Heart right ventricle (tissue), 16 donors: ENCODE measurements at regions not wholly inside any gene's neighbourhood (a gene's known extent, or its start where the extent isn't known, plus 50 kb on each side); places are given as distances from the start of the nearest gene placed in this dataset.
A peak's percentile ranks its signal among the peaks of the same experiment; 100 is the strongest.

ENCODE experiments used
- ATAC-seq, 8 donors: fragments of 200-7000 bp; cut with Tn5 transposase; one replicate each; pipeline ENCODE4 v1.9.1; 2020; ENCODE audit warnings: mild to moderate bottlenecking in 8 of 8, moderate library complexity in 8 of 8, moderate number of reproducible peaks in 1 of 8
- DNase-seq, 2 donors: peaks; one replicate each; pipeline ENCODE4 v3.0.0-alpha.2; 2020
- H3K27ac ChIP-seq, 10 donors: fragments of 200-600 bp; sonication (generic) in 2 of 10; one replicate each; pipeline versions ENCODE4 v1.5.0 to v1.8.0; 2020 to 2022; ENCODE audit warnings: mild to moderate bottlenecking in 3 of 10
- H3K27me3 ChIP-seq, 7 donors: fragments of 200-600 bp; one replicate each; pipeline ENCODE4 v1.8.0; 2021 to 2022; ENCODE audit warnings: mild to moderate bottlenecking in 2 of 7
- H3K36me3 ChIP-seq, 9 donors: fragments of 200-600 bp; sonication (generic) in 1 of 9; one replicate each; pipeline versions ENCODE4 v1.5.0 to v1.8.0; 2020 to 2022; ENCODE audit warnings: mild to moderate bottlenecking in 2 of 9
- H3K4me1 ChIP-seq, 9 donors: fragments of 200-600 bp; sonication (generic) in 1 of 9; one replicate each; pipeline versions ENCODE4 v1.5.0 to v1.8.0; 2020 to 2022; ENCODE audit warnings: mild to moderate bottlenecking in 4 of 9
- H3K4me3 ChIP-seq, 10 donors: fragments of 200-600 bp; sonication (generic) in 2 of 10; one replicate each; pipeline versions ENCODE4 v1.5.0 to v1.8.0; 2020 to 2022; ENCODE audit warnings: mild to moderate bottlenecking in 7 of 10, moderate library complexity in 2 of 10
- H3K9me3 ChIP-seq, 11 donors: fragments of 200-600 bp in 10 of 11; sonication (generic) in 2 of 11; one replicate each; pipeline versions ENCODE4 v1.5.0 to v1.8.0; 2013 to 2022; ENCODE audit warnings: mild to moderate bottlenecking in 2 of 11, control low read depth in 1 of 11, moderate library complexity in 1 of 11
- CTCF ChIP-seq, 9 donors: fragments of 200-600 bp; sonication (generic) in 2 of 9; IDR thresholded peaks; one replicate each; pipeline versions ENCODE4 v1.5.0 to v1.8.0; 2021 to 2022; ENCODE audit warnings: antibody characterized with exemption in 9 of 9, mild to moderate bottlenecking in 5 of 9, moderate library complexity in 1 of 9
- WGBS, 2 donors: extraction: QIAGEN DNeasy Blood & Tissue Kit; methylation state at CpG; one replicate each; pipeline ENCODE4 v1.1.7; 2013; ENCODE audit warnings: inconsistent platforms in 1 of 2; 5-methylcytosine and 5-hydroxymethylcytosine counted together
- intact Hi-C, 10 donors: fragments of 100-400 bp; cut with DNase I; formaldehyde crosslinking; loops; one replicate each; pipeline versions ENCODE4 v1.11.1 to v1.14.2; 2022
- donor health status: Arrhythmogenic right ventricular cardiomyopathy.
- donor health status: ischemic (EF 13 %, LVEDD 7.1; RV severe dilation, severe dysfunction).
- donor health status: healthy with polysubstance abuse.
- donor health status: DM: no; HTN: yes; CAD: no.
- donor health status: DM: no; HTN: no; CAD: no.
- donor health status: ischemic (EF 25% LVEDD 6.9; RV normal size, moderate dysfunction).
- donor health status: ischemic (EF 25% LVEDD 5.7; RV mildly dilated, moderate dysfunction).
- donor health status: healthy.
- donor health status: DM: yes; HTN: yes; CAD: no.
- donor health status: Ischemic cardiomyopathy.
- donor health status: ischemic (EF 35%, LVEDD 5.7; RV mildly dilated, moderate dysfunction).
- donor health status: nonischemic (EF 11% LVEDD 7.7; RV severe dilation, severe dysfunction).
- donor health status: DM: yes; HTN: yes; CAD: no.
- donor health status: PGD.
- donor health status: ischemic (EF 29% LVEDD 5.4; RV normal size, mild dysfunction).
- donor health status: nonischemic (EF 23%, LVEDD 6.1; RV moderate dilation, normal function).

- Histone ChIP-seq H3K36me3 (no peaks in the 10 kb centered on the region), H3K27me3 (peaks cover 0 to 3% (median 0%) of the 10 kb centered on the region in 7 donors), H3K27ac (peak overlapping the region in 3 of 10 donors; percentile 28 to 51 (median 35)), H3K4me3 (no peak overlapping the region), H3K4me1 (peaks cover 0 to 11% (median 4%) of the 10 kb centered on the region in 9 donors), H3K9me3 (no peaks in the 10 kb centered on the region)
- peak in 5 of 8 donors; percentile 4 to 66 (median 44) for ATAC-seq
- no peak for TF ChIP-seq CTCF (IDR thresholded peaks at IDR 0.05)
- WGBS, 2 donors, result 72 to 75% methylated on average over 2 of the region's 2 CpGs
- intact Hi-C loops, result no loop called here
- DNase-seq, result peak in 1 of 2 donors; percentile 18
Observed at GRCh38 chr3:40745381-40746106, 220.8 kb downstream of the ZNF621 start.

- H3K4me3 ChIP-seq, result no peak overlapping the region
- no peaks in the 10 kb centered on the region for H3K4me1 ChIP-seq
- no peak for TF ChIP-seq CTCF (IDR thresholded peaks at IDR 0.05)
- no peak overlapping the region for H3K27ac ChIP-seq
- no peak for ATAC-seq
- WGBS, 2 donors, result 98 to 100% methylated on average over 1 of the region's 1 CpG
- intact Hi-C loops, result no loop called here
- no peaks in the 10 kb centered on the region for H3K36me3 ChIP-seq
- no peak for DNase-seq
- no peaks in the 10 kb centered on the region for H3K9me3 ChIP-seq
- no peaks in the 10 kb centered on the region for H3K27me3 ChIP-seq
Observed at GRCh38 chr3:40751666-40752065, 226.9 kb downstream of the ZNF621 start.

- Histone ChIP-seq H3K4me3 (no peak overlapping the region), H3K36me3 (no peaks in the 10 kb centered on the region), H3K27me3 (no peaks in the 10 kb centered on the region), H3K27ac (no peak overlapping the region), H3K4me1 (no peaks in the 10 kb centered on the region), H3K9me3 (no peaks in the 10 kb centered on the region)
- DNase-seq (no peak), ATAC-seq (no peak)
- intact Hi-C loops, result no loop called here
- TF ChIP-seq CTCF (IDR thresholded peaks at IDR 0.05), result no peak
- 83 to 85% methylated on average over 3 of the region's 3 CpGs for WGBS, 2 donors
Observed at GRCh38 chr3:40752492-40752891, 227.7 kb downstream of the ZNF621 start.

GRCh38 chr3:40753291-40753770, 228.6 kb downstream of the ZNF621 start:
- no peak overlapping the region for H3K27ac ChIP-seq

More at GRCh38 chr3:40753291-40753770, 228.6 kb downstream of the ZNF621 start:
- TF ChIP-seq CTCF (IDR thresholded peaks at IDR 0.05), result no peak
- DNase-seq (no peak), ATAC-seq (no peak)
- H3K9me3 ChIP-seq, result no peaks in the 10 kb centered on the region
- no peaks in the 10 kb centered on the region for H3K27me3 ChIP-seq
- no peaks in the 10 kb centered on the region for H3K36me3 ChIP-seq
- H3K4me3 ChIP-seq, result no peak overlapping the region
- intact Hi-C loops, result no loop called here
- H3K4me1 ChIP-seq, result no peaks in the 10 kb centered on the region
